H9 (cell line): ENCODE measurements at regions not wholly inside any gene's neighbourhood (a gene's known extent, or its start where the extent isn't known, plus 50 kb on each side); places are given as distances from the start of the nearest gene placed in this dataset.

Experiments
- DNase-seq: peaks from one replicate; pipeline ENCODE4 v3.0.0-alpha.2; 2017
- H2AFZ ChIP-seq: one replicate; pipeline ENCODE4 v1.6.1; 2013; ENCODE audit warnings: mild to moderate bottlenecking, low read length, control low read depth, moderate library complexity
- H2AK5ac ChIP-seq: 2 replicates; pipeline ENCODE4 v1.6.1; 2013; ENCODE audit warnings: low read length, control low read depth, mixed read lengths; ENCODE audit not compliant: insufficient read length
- H2BK120ac ChIP-seq: one replicate; pipeline ENCODE4 v1.6.1; 2013; ENCODE audit warnings: low read depth, mild to moderate bottlenecking, low read length, control low read depth, inconsistent platforms; ENCODE audit not compliant: poor library complexity, severe bottlenecking
- H2BK12ac ChIP-seq: 2 replicates; pipeline ENCODE4 v1.6.1; 2013; ENCODE audit warnings: low read length, control low read depth, mixed read lengths, low read depth; ENCODE audit not compliant: insufficient read length
- H2BK15ac ChIP-seq: 2 replicates; pipeline ENCODE4 v1.6.1; 2013; ENCODE audit warnings: low read depth, low read length, control low read depth
- H2BK20ac ChIP-seq: one replicate; pipeline ENCODE4 v1.6.1; 2013; ENCODE audit warnings: low read depth, mild to moderate bottlenecking, low read length, control low read depth, inconsistent platforms; ENCODE audit not compliant: poor library complexity, severe bottlenecking
- H2BK5ac ChIP-seq: 2 replicates; pipeline ENCODE4 v1.6.1; 2013; ENCODE audit warnings: low read length, control low read depth, mixed read lengths; ENCODE audit not compliant: insufficient read length
- H3K14ac ChIP-seq: 2 replicates; pipeline ENCODE4 v1.6.1; 2013; ENCODE audit warnings: low read length, control low read depth; ENCODE audit not compliant: insufficient read depth
- H3K18ac ChIP-seq: 2 replicates; pipeline ENCODE4 v1.6.1; 2013; ENCODE audit warnings: low read depth, mild to moderate bottlenecking, mixed read lengths, low read length, control low read depth; ENCODE audit not compliant: insufficient read length
- H3K23ac ChIP-seq: 2 replicates; pipeline ENCODE4 v1.6.1; 2013; ENCODE audit warnings: low read length, control low read depth, mixed read lengths, low read depth; ENCODE audit not compliant: insufficient read length
- H3K23me2 ChIP-seq: 2 replicates; pipeline ENCODE4 v1.6.1; 2013; ENCODE audit warnings: low read depth, mild to moderate bottlenecking, mixed read lengths, low read length, control low read depth; ENCODE audit not compliant: insufficient read length, poor library complexity, severe bottlenecking
- H3K27ac ChIP-seq: 2 replicates; pipeline ENCODE4 v1.5.1; 2013; ENCODE audit warnings: low read length, control low read depth, mixed read lengths, low read depth; ENCODE audit not compliant: insufficient read length
- H3K27me3 ChIP-seq: 2 replicates; pipeline ENCODE4 v1.6.1; 2013; ENCODE audit warnings: low read length, control low read depth, inconsistent platforms; ENCODE audit not compliant: insufficient read depth
- H3K4ac ChIP-seq: 2 replicates; pipeline ENCODE4 v1.6.1; 2013; ENCODE audit warnings: low read depth, mild to moderate bottlenecking, control low read depth, inconsistent platforms, low read length, moderate library complexity
- H3K4me1 ChIP-seq: 2 replicates; pipeline ENCODE4 v1.6.1; 2013; ENCODE audit warnings: low read length, control low read depth, inconsistent platforms; ENCODE audit not compliant: insufficient read depth
- H3K4me2 ChIP-seq: 2 replicates; pipeline ENCODE4 v1.6.1; 2013; ENCODE audit warnings: low read length, control low read depth, mixed read lengths; ENCODE audit not compliant: insufficient read length, insufficient read depth
- H3K56ac ChIP-seq: 2 replicates; pipeline ENCODE4 v1.6.1; 2013; ENCODE audit warnings: low read depth, mild to moderate bottlenecking, mixed read lengths, low read length, control low read depth; ENCODE audit not compliant: insufficient read length
- H3K79me1 ChIP-seq: 2 replicates; pipeline ENCODE4 v1.6.1; 2013; ENCODE audit warnings: low read depth, mild to moderate bottlenecking, moderate library complexity, low read length, control low read depth, inconsistent platforms; ENCODE audit not compliant: insufficient read depth, poor library complexity, severe bottlenecking
- H3K79me2 ChIP-seq: 2 replicates; pipeline ENCODE4 v1.6.1; 2013; ENCODE audit warnings: low read length, control low read depth, inconsistent platforms; ENCODE audit not compliant: insufficient read depth
- H3K9ac ChIP-seq: 2 replicates; pipeline ENCODE4 v1.6.1; 2013; ENCODE audit warnings: low read length, control low read depth, mixed read lengths; ENCODE audit not compliant: insufficient read length; ENCODE audit errors: extremely low read depth
- H3K9me3 ChIP-seq: one replicate; pipeline ENCODE4 v1.6.1; 2013; ENCODE audit warnings: low read depth, low read length, inconsistent platforms; ENCODE audit not compliant: control insufficient read depth
- H3T11ph ChIP-seq: one replicate; pipeline ENCODE4 v1.6.1; 2013; ENCODE audit warnings: mild to moderate bottlenecking, low read length, control low read depth, inconsistent platforms
- H4K20me1 ChIP-seq: one replicate; pipeline ENCODE4 v1.6.1; 2013; ENCODE audit not compliant: control insufficient read depth, insufficient read length, insufficient read depth
- H4K5ac ChIP-seq: 2 replicates; pipeline ENCODE4 v1.6.1; 2013; ENCODE audit warnings: low read depth, mild to moderate bottlenecking, mixed read lengths, low read length, control low read depth; ENCODE audit not compliant: insufficient read length
- H4K8ac ChIP-seq: replicated peaks from 2 replicates; pipeline ENCODE4 v1.6.1; 2013; ENCODE audit warnings: low read length, control low read depth, mixed read lengths, low read depth; ENCODE audit not compliant: insufficient read length
- H4K91ac ChIP-seq: 2 replicates; pipeline ENCODE4 v1.6.1; 2013; ENCODE audit warnings: low read depth, mild to moderate bottlenecking, moderate library complexity, mixed read lengths, low read length, control low read depth; ENCODE audit not compliant: insufficient read length
- H3K27ac Mint-ChIP-seq, 3 experiments: 2 replicates in 2 of 3; 3 replicates in 1 of 3; pipeline ENCODE4 v1.8.0; 2020 to 2021; ENCODE audit warnings: mixed read lengths in 3 of 3, mild to moderate bottlenecking in 1 of 3, moderate library complexity in 1 of 3
- H3K27me3 Mint-ChIP-seq: 2 replicates; pipeline ENCODE4 v1.8.0; 2021; ENCODE audit warnings: low read depth, mild to moderate bottlenecking, moderate library complexity, mixed read lengths
- H3K36me3 Mint-ChIP-seq, 3 experiments: 2 replicates in 2 of 3; 3 replicates in 1 of 3; pipeline ENCODE4 v1.8.0; 2020 to 2021; ENCODE audit warnings: low read depth in 3 of 3, mixed read lengths in 3 of 3; ENCODE audit not compliant: insufficient read depth in 1 of 3
- H3K4me1 Mint-ChIP-seq, 2 experiments: 2 replicates each; pipeline ENCODE4 v1.8.0; 2020; ENCODE audit warnings: mixed read lengths in 2 of 2
- H3K4me3 Mint-ChIP-seq, 2 experiments: 2 replicates in 1 of 2; 3 replicates in 1 of 2; pipeline ENCODE4 v1.8.0; 2020 to 2021; ENCODE audit warnings: mild to moderate bottlenecking in 2 of 2, mixed read lengths in 2 of 2, moderate library complexity in 1 of 2
- H3K9me3 Mint-ChIP-seq, 2 experiments: 2 replicates in 1 of 2; 3 replicates in 1 of 2; pipeline ENCODE4 v1.8.0; 2020; ENCODE audit warnings: mild to moderate bottlenecking in 2 of 2, mixed read lengths in 2 of 2, moderate library complexity in 1 of 2
- CTCF ChIP-seq: fragments of 200-600 bp; sonication (generic); conservative IDR thresholded peaks from 3 replicates; pipeline ENCODE4 v1.8.0; 2021; ENCODE audit warnings: antibody characterized with exemption, mild to moderate bottlenecking
- WGBS: extraction: QIAGEN DNeasy Blood & Tissue Kit; methylation state at CpG from one replicate; pipeline ENCODE4 v1.1.7; 2013; ENCODE audit warnings: missing lambda C conversion rate, low lambda C conversion rate, mixed read lengths; ENCODE audit not compliant: insufficient read length; ENCODE audit errors: extremely low coverage; 5-methylcytosine and 5-hydroxymethylcytosine counted together

GRCh38 chr1:214853340-214853739 is 229.2 kb upstream of the KCNK2 start:
- Histone ChIP-seq H4K5ac (no peak overlapping the region), H3K18ac (no peak overlapping the region), H2BK15ac (no peak overlapping the region), H3K79me1 (no peaks in the 10 kb centered on the region), H4K8ac (no peak overlapping the region), H2BK120ac (no peak overlapping the region), H3K56ac (no peak overlapping the region), H2BK12ac (no peak overlapping the region), H3K9ac (no peak overlapping the region), H2BK20ac (no peak overlapping the region), H2BK5ac (no peak overlapping the region), H4K91ac (no peak overlapping the region), H3K4me2 (no peak overlapping the region), H3K27ac (no peak overlapping the region), H2AFZ (no peak overlapping the region), H3K27me3 (no peaks in the 10 kb centered on the region), H3K4ac (no peak overlapping the region), H2AK5ac (no peak overlapping the region), H3K79me2 (no peaks in the 10 kb centered on the region), H4K20me1 (no peaks in the 10 kb centered on the region), H3T11ph (no peak overlapping the region), H3K9me3 (no peaks in the 10 kb centered on the region), H3K4me1 (no peaks in the 10 kb centered on the region), H3K14ac (no peak overlapping the region), H3K23ac (no peak overlapping the region), H3K23me2 (no peaks in the 10 kb centered on the region)
- H3K27me3 Mint-ChIP-seq: no peaks in the 10 kb centered on the region
- H3K4me3 Mint-ChIP-seq: no peak overlapping the region
- no peak overlapping the region for H3K27ac Mint-ChIP-seq
- H3K4me1 Mint-ChIP-seq: peaks cover 0 to under 1% of the 10 kb centered on the region in 2 experiments; a peak in 1 of 4 replicates
- DNase-seq: no peak
- no peak for TF ChIP-seq CTCF
- peaks cover 6 to 7% of the 10 kb centered on the region in 2 experiments for H3K9me3 Mint-ChIP-seq
- 100% methylated on average over 1 of the region's 4 CpGs for WGBS
- peaks cover 0 to 8% (median 0%) of the 10 kb centered on the region in 3 experiments; a peak in 3 of 7 replicates for H3K36me3 Mint-ChIP-seq
